Panc1 (cell line): ENCODE measurements at regions not wholly inside any gene's neighbourhood (a gene's known extent, or its start where the extent isn't known, plus 50 kb on each side); places are given as distances from the start of the nearest gene placed in this dataset.
"Not testable (repeated sequence)": the region's sequence is repeated elsewhere in the genome, so short reads cannot be mapped to it uniquely, and the experiment has no call there.

Experiments
- ATAC-seq: fragments of 200-7000 bp; cut with Tn5 transposase; 2 replicates; pipeline ENCODE4 v1.9.1; 2020; ENCODE audit warnings: mild to moderate bottlenecking, moderate library complexity
- BruUV-seq: library from RNA; stranded (reverse); fragments of 400-500 nt; replicated peaks from 2 replicates; lab custom pipeline; 2021; lab: Mats Ljungman, UMichigan
- CTCF ChIA-PET: fragments of 300-600 bp; sonication (Branson Sonifier 250); formaldehyde crosslinking; loops from one replicate; lab custom pipeline; 2022; ENCODE audit warnings: antibody characterized with exemption; lab: Charles Lee
- POLR2A ChIA-PET: fragments of 300-600 bp; sonication (Branson Sonifier 250); formaldehyde crosslinking; loops from one replicate; lab custom pipeline; 2022; ENCODE audit warnings: antibody characterized with exemption; lab: Charles Lee
- DNase-seq: peaks from one replicate; pipeline ENCODE4 v3.0.0-alpha.2; 2010; ENCODE audit warnings: low read depth, low spot score
- H3K27ac ChIP-seq: 2 replicates; pipeline ENCODE4 v1.5.1; 2011; ENCODE audit warnings: mild to moderate bottlenecking, low read length, inconsistent platforms
- H3K27me3 ChIP-seq: fragments of 200-500 bp; sonication (Bioruptor generic); 2 replicates; pipeline ENCODE4 v1.6.0; 2014; ENCODE audit warnings: low read length, inconsistent platforms; ENCODE audit not compliant: control insufficient read depth, insufficient read depth
- H3K36me3 ChIP-seq: fragments of 200-500 bp; sonication (Bioruptor generic); 2 replicates; pipeline ENCODE4 v1.5.1; 2014; ENCODE audit warnings: inconsistent platforms, mild to moderate bottlenecking, low read length, moderate library complexity; ENCODE audit not compliant: control insufficient read depth, insufficient read depth
- H3K4me1 ChIP-seq: 2 replicates; pipeline ENCODE4 v1.5.1; 2011; ENCODE audit warnings: inconsistent platforms, mild to moderate bottlenecking, low read length, moderate library complexity; ENCODE audit not compliant: control insufficient read depth, insufficient read depth
- H3K4me3 ChIP-seq, 2 experiments: 2 replicates each; pipeline ENCODE4 v1.5.1; 2011 to 2012; ENCODE audit warnings: low read depth in 2 of 2, low read length in 2 of 2, mild to moderate bottlenecking in 2 of 2, inconsistent platforms in 1 of 2, moderate library complexity in 1 of 2
- H3K9me3 ChIP-seq: fragments of 200-500 bp; sonication (Bioruptor generic); 2 replicates; pipeline ENCODE4 v1.5.1; 2014; ENCODE audit warnings: low read depth, mild to moderate bottlenecking, inconsistent platforms, low read length, moderate library complexity; ENCODE audit not compliant: control insufficient read depth, insufficient read depth
- POLR2AphosphoS5 ChIP-seq: IDR thresholded peaks from 2 replicates; pipeline ENCODE4 v1.6.1; 2012; ENCODE audit warnings: mild to moderate bottlenecking, low read depth, low read length, moderate library complexity
- REST ChIP-seq, 2 experiments: IDR thresholded peaks; 2 replicates each; pipeline ENCODE4 v1.6.1; 2011 to 2012; ENCODE audit warnings: low read depth in 2 of 2, control low read depth in 1 of 2, low read length in 1 of 2, mild to moderate bottlenecking in 1 of 2, moderate library complexity in 1 of 2; ENCODE audit not compliant: insufficient read depth in 1 of 2
- SIN3A ChIP-seq: IDR thresholded peaks from 2 replicates; pipeline ENCODE4 v1.6.1; 2012; ENCODE audit warnings: low read depth, mild to moderate bottlenecking, low read length, moderate library complexity, borderline replicate concordance; ENCODE audit not compliant: insufficient read depth
- TCF7L2 ChIP-seq: IDR thresholded peaks from 2 replicates; pipeline ENCODE4 v1.6.1; 2011; ENCODE audit warnings: mild to moderate bottlenecking, low read depth, low read length, inconsistent platforms
- in situ Hi-C: cut with HindIII; loops from 2 replicates; pipeline ENCODE4 v1.10.0; 2016; ENCODE audit warnings: low sequenced_read_pairs, low pct_unique_long_range_greater_than_20kb
- intact Hi-C: fragments of 100-400 bp; cut with micrococcal nuclease; formaldehyde crosslinking; loops from one replicate; pipeline ENCODE4 v1.10.0; 2022; ENCODE audit not compliant: unreplicated experiment
- TF ChIP-seq, protein P1 (sequence below): fragments of 450-650 bp; IDR thresholded peaks from 2 replicates; pipeline ENCODE4 v1.5.1; 2017; ENCODE audit warnings: mild to moderate bottlenecking

DNA sequence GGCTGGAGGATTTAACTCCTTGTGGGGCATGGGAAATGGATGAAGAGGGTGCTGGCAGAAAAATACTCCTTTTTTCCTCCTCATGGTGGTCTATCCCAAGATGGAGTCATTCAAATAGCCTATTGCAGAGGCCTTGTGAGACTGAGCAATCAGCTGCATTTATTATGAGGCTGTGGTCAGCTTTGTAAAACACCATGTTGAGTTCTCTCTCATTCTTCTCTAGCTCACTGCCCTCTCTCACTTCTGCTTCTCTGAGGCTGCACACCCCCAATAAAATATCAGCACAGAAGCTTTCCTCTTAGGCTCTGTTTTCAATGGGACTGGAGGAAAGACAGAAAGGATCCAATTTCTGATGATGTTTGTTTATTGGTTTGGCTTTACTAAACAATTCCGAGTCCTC is 467.1 kb downstream of the ADCYAP1 start:
- no peaks in the 10 kb centered on the region for H3K27me3 ChIP-seq
- ATAC-seq (no peak), DNase-seq (no peak)
- CTCF ChIA-PET: no interaction called here
- no peak overlapping the region for H3K27ac ChIP-seq
- POLR2A ChIA-PET: no interaction called here
- no peaks in the 10 kb centered on the region for H3K36me3 ChIP-seq
- in situ Hi-C loops: no loop called here
- intact Hi-C loops: no loop called here
- no peaks in the 10 kb centered on the region for H3K4me1 ChIP-seq
- BruUV-seq: no TSS peak
- H3K4me3 ChIP-seq: no peak overlapping the region
- no peak for TF ChIP-seq SIN3A
- TF ChIP-seq, protein P1, sequence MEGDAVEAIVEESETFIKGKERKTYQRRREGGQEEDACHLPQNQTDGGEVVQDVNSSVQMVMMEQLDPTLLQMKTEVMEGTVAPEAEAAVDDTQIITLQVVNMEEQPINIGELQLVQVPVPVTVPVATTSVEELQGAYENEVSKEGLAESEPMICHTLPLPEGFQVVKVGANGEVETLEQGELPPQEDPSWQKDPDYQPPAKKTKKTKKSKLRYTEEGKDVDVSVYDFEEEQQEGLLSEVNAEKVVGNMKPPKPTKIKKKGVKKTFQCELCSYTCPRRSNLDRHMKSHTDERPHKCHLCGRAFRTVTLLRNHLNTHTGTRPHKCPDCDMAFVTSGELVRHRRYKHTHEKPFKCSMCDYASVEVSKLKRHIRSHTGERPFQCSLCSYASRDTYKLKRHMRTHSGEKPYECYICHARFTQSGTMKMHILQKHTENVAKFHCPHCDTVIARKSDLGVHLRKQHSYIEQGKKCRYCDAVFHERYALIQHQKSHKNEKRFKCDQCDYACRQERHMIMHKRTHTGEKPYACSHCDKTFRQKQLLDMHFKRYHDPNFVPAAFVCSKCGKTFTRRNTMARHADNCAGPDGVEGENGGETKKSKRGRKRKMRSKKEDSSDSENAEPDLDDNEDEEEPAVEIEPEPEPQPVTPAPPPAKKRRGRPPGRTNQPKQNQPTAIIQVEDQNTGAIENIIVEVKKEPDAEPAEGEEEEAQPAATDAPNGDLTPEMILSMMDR: no peak
- no peak for TF ChIP-seq REST (IDR thresholded peaks at IDR 0.05; ENCODE audit: insufficient read depth in 1 of 2, low read depth in 2 of 2, low read length in 1 of 2)
- TF ChIP-seq TCF7L2: no peak
- no peak for TF ChIP-seq POLR2AphosphoS5
- H3K9me3 ChIP-seq: 0 out of 2 replicates have a peak, but pooled peaks cover 3% of the 10 kb centered on the region

- ATAC-seq (no peak), DNase-seq (no peak)
- H3K4me1 ChIP-seq: no peaks in the 10 kb centered on the region
- no peaks in the 10 kb centered on the region for H3K9me3 ChIP-seq
- TF ChIP-seq REST (IDR thresholded peaks at IDR 0.05; ENCODE audit: insufficient read depth in 1 of 2, low read depth in 2 of 2, low read length in 1 of 2) (no peak), SIN3A (no peak), POLR2AphosphoS5 (no peak), TCF7L2 (no peak)
- TF ChIP-seq, protein P1: no peak
- in situ Hi-C loops: no loop called here
- intact Hi-C loops: no loop called here
- POLR2A ChIA-PET: no interaction called here
- CTCF ChIA-PET: no interaction called here
- H3K36me3 ChIP-seq: no peaks in the 10 kb centered on the region
- BruUV-seq: no TSS peak
- no peak overlapping the region for H3K4me3 ChIP-seq
- H3K27ac ChIP-seq: no peak overlapping the region
- no peaks in the 10 kb centered on the region for H3K27me3 ChIP-seq
Observed at GRCh38 chr18:1383465-1383864, 478.8 kb downstream of the ADCYAP1 start.

DNA sequence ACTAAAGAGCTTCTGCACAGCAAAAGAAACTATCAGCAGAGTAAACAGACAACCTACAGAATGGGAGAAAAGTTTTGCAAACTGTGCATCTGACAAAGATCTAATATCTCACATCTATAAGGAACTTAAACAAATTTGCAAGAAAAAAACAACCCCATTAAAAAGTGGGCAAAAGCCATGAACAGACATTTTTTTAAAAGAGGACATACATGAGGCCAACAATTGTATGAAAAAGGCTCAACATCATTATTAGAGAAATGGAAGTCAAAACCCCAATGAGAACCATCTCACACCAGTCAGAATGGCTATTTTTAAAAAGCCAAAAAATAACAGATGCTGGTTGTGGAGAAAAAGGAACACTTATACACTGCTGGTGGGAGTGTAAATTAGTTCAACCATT is 483.8 kb downstream of the ADCYAP1 start:
- H3K27me3 ChIP-seq, ATAC-seq, in situ Hi-C loops, DNase-seq, H3K4me3 ChIP-seq, BruUV-seq, intact Hi-C loops, H3K4me1 ChIP-seq, H3K36me3 ChIP-seq, H3K27ac ChIP-seq, CTCF ChIA-PET, POLR2A ChIA-PET, H3K9me3 ChIP-seq: not testable (repeated sequence)
